ENCODE measurements at regions not wholly inside any gene's neighbourhood (a gene's known extent, or its start where the extent isn't known, plus 50 kb on each side); places are given as distances from the start of the nearest gene placed in this dataset.

DNA sequence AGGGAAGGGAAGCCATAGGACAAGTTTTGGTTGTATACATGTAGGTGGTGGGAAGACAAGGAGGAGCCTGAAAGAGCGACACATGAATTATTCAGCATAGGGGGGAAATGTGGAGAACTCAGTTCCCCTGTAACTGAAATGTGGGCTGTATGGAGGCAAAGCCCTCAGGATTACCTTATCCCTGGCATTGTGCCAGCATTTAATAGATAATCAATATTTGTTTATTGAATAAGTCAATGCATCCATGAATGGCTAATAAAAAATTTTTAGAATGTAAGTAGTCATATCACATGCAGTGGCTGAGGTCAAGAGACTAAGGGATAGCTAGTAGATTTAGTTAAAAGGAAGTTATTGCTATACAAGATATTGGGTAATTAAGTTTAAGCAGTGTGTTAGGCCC, 232.4 kb downstream of the SNAPC1 start:
- H3K4me1 ChIP-seq (ENCODE audit: control insufficient read depth in 2 of 2, insufficient read depth in 2 of 2, low read length in 1 of 2), result no peaks in the 10 kb centered on the region
- H3K4me3 ChIP-seq (ENCODE audit: low read depth in 1 of 2, low read length in 2 of 2), result no peak overlapping the region
- 95 to 98% methylated on average over 1 of the region's 1 CpG for WGBS, 2 donors
- H3K27me3 ChIP-seq (ENCODE audit: control insufficient read depth in 1 of 2, insufficient read depth in 2 of 2, low read length in 2 of 2), result no peaks in the 10 kb centered on the region
- H3K36me3 ChIP-seq (ENCODE audit: control insufficient read depth in 2 of 2, insufficient read depth in 2 of 2, low read length in 1 of 2), result no peaks in the 10 kb centered on the region
- H3K9me3 ChIP-seq (ENCODE audit: control insufficient read depth in 2 of 2, insufficient read depth in 1 of 2, low read depth in 1 of 2, low read length in 1 of 2), result no peaks in the 10 kb centered on the region
- no peak overlapping the region for H3K27ac ChIP-seq (ENCODE audit: low read depth in 2 of 2, low read length in 1 of 2)

DNA sequence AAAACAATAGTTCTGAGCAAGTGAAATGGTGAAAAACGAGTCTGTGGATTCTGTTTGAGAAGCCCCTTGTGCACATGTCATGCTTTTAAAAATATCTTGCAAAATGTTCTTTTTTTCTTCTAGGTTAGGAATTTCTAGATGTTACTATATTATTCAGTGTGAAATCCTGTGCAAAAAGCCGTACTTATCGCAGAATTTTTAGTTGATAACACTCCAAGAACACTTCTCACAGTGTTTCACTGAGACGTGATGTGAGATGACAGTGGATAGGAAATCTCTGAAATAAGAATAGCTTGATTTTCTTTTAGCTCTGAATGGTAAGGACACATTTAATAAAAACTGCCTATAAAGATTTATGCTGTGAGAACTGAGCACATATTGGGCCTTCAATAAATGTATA, 234.5 kb downstream of the SNAPC1 start:
- H3K4me1 ChIP-seq (ENCODE audit: control insufficient read depth in 2 of 2, insufficient read depth in 2 of 2, low read length in 1 of 2), result no peaks in the 10 kb centered on the region
- H3K27ac ChIP-seq (ENCODE audit: low read depth in 2 of 2, low read length in 1 of 2), result no peak overlapping the region
- no peaks in the 10 kb centered on the region for H3K27me3 ChIP-seq (ENCODE audit: control insufficient read depth in 1 of 2, insufficient read depth in 2 of 2, low read length in 2 of 2)
- H3K4me3 ChIP-seq (ENCODE audit: low read depth in 1 of 2, low read length in 2 of 2), result no peak overlapping the region
- WGBS, 2 donors, result 84 to 85% methylated on average over 4 of the region's 4 CpGs
- H3K9me3 ChIP-seq (ENCODE audit: control insufficient read depth in 2 of 2, insufficient read depth in 1 of 2, low read depth in 1 of 2, low read length in 1 of 2), result no peaks in the 10 kb centered on the region
- no peaks in the 10 kb centered on the region for H3K36me3 ChIP-seq (ENCODE audit: control insufficient read depth in 2 of 2, insufficient read depth in 2 of 2, low read length in 1 of 2)

GRCh38 chr14:61997161-61997560, 234.9 kb downstream of the SNAPC1 start:
- Histone ChIP-seq H3K27ac (ENCODE audit: low read depth in 2 of 2, low read length in 1 of 2) (no peak overlapping the region), H3K36me3 (ENCODE audit: control insufficient read depth in 2 of 2, insufficient read depth in 2 of 2, low read length in 1 of 2) (no peaks in the 10 kb centered on the region), H3K4me1 (ENCODE audit: control insufficient read depth in 2 of 2, insufficient read depth in 2 of 2, low read length in 1 of 2) (no peaks in the 10 kb centered on the region), H3K4me3 (ENCODE audit: low read depth in 1 of 2, low read length in 2 of 2) (no peak overlapping the region), H3K27me3 (ENCODE audit: control insufficient read depth in 1 of 2, insufficient read depth in 2 of 2, low read length in 2 of 2) (no peaks in the 10 kb centered on the region), H3K9me3 (ENCODE audit: control insufficient read depth in 2 of 2, insufficient read depth in 1 of 2, low read depth in 1 of 2, low read length in 1 of 2) (no peaks in the 10 kb centered on the region)

- no peaks in the 10 kb centered on the region for H3K27me3 ChIP-seq (ENCODE audit: control insufficient read depth in 1 of 2, insufficient read depth in 2 of 2, low read length in 2 of 2)
- WGBS, 2 donors, result 70 to 76% methylated on average over 2 of the region's 2 CpGs
- no peaks in the 10 kb centered on the region for H3K9me3 ChIP-seq (ENCODE audit: control insufficient read depth in 2 of 2, insufficient read depth in 1 of 2, low read depth in 1 of 2, low read length in 1 of 2)
- no peaks in the 10 kb centered on the region for H3K4me1 ChIP-seq (ENCODE audit: control insufficient read depth in 2 of 2, insufficient read depth in 2 of 2, low read length in 1 of 2)
- no peak overlapping the region for H3K4me3 ChIP-seq (ENCODE audit: low read depth in 1 of 2, low read length in 2 of 2)
- H3K36me3 ChIP-seq (ENCODE audit: control insufficient read depth in 2 of 2, insufficient read depth in 2 of 2, low read length in 1 of 2), result no peaks in the 10 kb centered on the region
- H3K27ac ChIP-seq (ENCODE audit: low read depth in 2 of 2, low read length in 1 of 2), result no peak overlapping the region
Observed at GRCh38 chr14:62001963-62002362, 239.7 kb downstream of the SNAPC1 start.

GRCh38 chr14:62002642-62003041, 240.4 kb downstream of the SNAPC1 start:
- no peaks in the 10 kb centered on the region for H3K9me3 ChIP-seq (ENCODE audit: control insufficient read depth in 2 of 2, insufficient read depth in 1 of 2, low read depth in 1 of 2, low read length in 1 of 2)
- H3K4me3 ChIP-seq (ENCODE audit: low read depth in 1 of 2, low read length in 2 of 2), result no peak overlapping the region
- WGBS, 2 donors, result 31 to 34% methylated on average over 1 of the region's 1 CpG
- no peaks in the 10 kb centered on the region for H3K36me3 ChIP-seq (ENCODE audit: control insufficient read depth in 2 of 2, insufficient read depth in 2 of 2, low read length in 1 of 2)
- no peak overlapping the region for H3K27ac ChIP-seq (ENCODE audit: low read depth in 2 of 2, low read length in 1 of 2)
- H3K4me1 ChIP-seq (ENCODE audit: control insufficient read depth in 2 of 2, insufficient read depth in 2 of 2, low read length in 1 of 2), result no peaks in the 10 kb centered on the region
- H3K27me3 ChIP-seq (ENCODE audit: control insufficient read depth in 1 of 2, insufficient read depth in 2 of 2, low read length in 2 of 2), result no peaks in the 10 kb centered on the region

- Histone ChIP-seq H3K4me3 (ENCODE audit: low read depth in 1 of 2, low read length in 2 of 2) (no peak overlapping the region), H3K4me1 (ENCODE audit: control insufficient read depth in 2 of 2, insufficient read depth in 2 of 2, low read length in 1 of 2) (no peaks in the 10 kb centered on the region), H3K27ac (ENCODE audit: low read depth in 2 of 2, low read length in 1 of 2) (no peak overlapping the region), H3K27me3 (ENCODE audit: control insufficient read depth in 1 of 2, insufficient read depth in 2 of 2, low read length in 2 of 2) (no peaks in the 10 kb centered on the region), H3K36me3 (ENCODE audit: control insufficient read depth in 2 of 2, insufficient read depth in 2 of 2, low read length in 1 of 2) (no peaks in the 10 kb centered on the region), H3K9me3 (ENCODE audit: control insufficient read depth in 2 of 2, insufficient read depth in 1 of 2, low read depth in 1 of 2, low read length in 1 of 2) (no peaks in the 10 kb centered on the region)
- WGBS, 2 donors, result 50 to 70% methylated on average over 2 of the region's 2 CpGs
Observed at GRCh38 chr14:62003701-62004100, 241.5 kb downstream of the SNAPC1 start.

GRCh38 chr14:62006116-62006731, 244.0 kb downstream of the SNAPC1 start:
- H3K36me3 ChIP-seq (ENCODE audit: control insufficient read depth in 2 of 2, insufficient read depth in 2 of 2, low read length in 1 of 2), result no peaks in the 10 kb centered on the region
- peaks cover 0 to 3% of the 10 kb centered on the region in 2 donors for H3K27me3 ChIP-seq (ENCODE audit: control insufficient read depth in 1 of 2, insufficient read depth in 2 of 2, low read length in 2 of 2)
- H3K9me3 ChIP-seq (ENCODE audit: control insufficient read depth in 2 of 2, insufficient read depth in 1 of 2, low read depth in 1 of 2, low read length in 1 of 2), result no peaks in the 10 kb centered on the region
- no peaks in the 10 kb centered on the region for H3K4me1 ChIP-seq (ENCODE audit: control insufficient read depth in 2 of 2, insufficient read depth in 2 of 2, low read length in 1 of 2)
- H3K4me3 ChIP-seq (ENCODE audit: low read depth in 1 of 2, low read length in 2 of 2), result no peak overlapping the region
- WGBS, 2 donors, result 82 to 85% methylated on average over 6 of the region's 6 CpGs
- no peak overlapping the region for H3K27ac ChIP-seq (ENCODE audit: low read depth in 2 of 2, low read length in 1 of 2)

GRCh38 chr14:62015243-62015642, 253.0 kb downstream of the SNAPC1 start:
- Histone ChIP-seq H3K36me3 (ENCODE audit: control insufficient read depth in 2 of 2, insufficient read depth in 2 of 2, low read length in 1 of 2) (no peaks in the 10 kb centered on the region), H3K27me3 (ENCODE audit: control insufficient read depth in 1 of 2, insufficient read depth in 2 of 2, low read length in 2 of 2) (no peaks in the 10 kb centered on the region), H3K4me3 (ENCODE audit: low read depth in 1 of 2, low read length in 2 of 2) (no peak overlapping the region), H3K4me1 (ENCODE audit: control insufficient read depth in 2 of 2, insufficient read depth in 2 of 2, low read length in 1 of 2) (no peaks in the 10 kb centered on the region), H3K27ac (ENCODE audit: low read depth in 2 of 2, low read length in 1 of 2) (no peak overlapping the region), H3K9me3 (ENCODE audit: control insufficient read depth in 2 of 2, insufficient read depth in 1 of 2, low read depth in 1 of 2, low read length in 1 of 2) (no peaks in the 10 kb centered on the region)
- WGBS, 2 donors, result 36 to 44% methylated on average over 1 of the region's 1 CpG

GRCh38 chr14:62015945-62016344, 253.7 kb downstream of the SNAPC1 start:
- H3K27me3 ChIP-seq (ENCODE audit: control insufficient read depth in 1 of 2, insufficient read depth in 2 of 2, low read length in 2 of 2), result no peaks in the 10 kb centered on the region
- no peaks in the 10 kb centered on the region for H3K4me1 ChIP-seq (ENCODE audit: control insufficient read depth in 2 of 2, insufficient read depth in 2 of 2, low read length in 1 of 2)
- H3K4me3 ChIP-seq (ENCODE audit: low read depth in 1 of 2, low read length in 2 of 2), result no peak overlapping the region
- no peak overlapping the region for H3K27ac ChIP-seq (ENCODE audit: low read depth in 2 of 2, low read length in 1 of 2)
- WGBS, 2 donors, result 32 to 51% methylated on average over 2 of the region's 2 CpGs
- no peaks in the 10 kb centered on the region for H3K36me3 ChIP-seq (ENCODE audit: control insufficient read depth in 2 of 2, insufficient read depth in 2 of 2, low read length in 1 of 2)
- no peaks in the 10 kb centered on the region for H3K9me3 ChIP-seq (ENCODE audit: control insufficient read depth in 2 of 2, insufficient read depth in 1 of 2, low read depth in 1 of 2, low read length in 1 of 2)

DNA sequence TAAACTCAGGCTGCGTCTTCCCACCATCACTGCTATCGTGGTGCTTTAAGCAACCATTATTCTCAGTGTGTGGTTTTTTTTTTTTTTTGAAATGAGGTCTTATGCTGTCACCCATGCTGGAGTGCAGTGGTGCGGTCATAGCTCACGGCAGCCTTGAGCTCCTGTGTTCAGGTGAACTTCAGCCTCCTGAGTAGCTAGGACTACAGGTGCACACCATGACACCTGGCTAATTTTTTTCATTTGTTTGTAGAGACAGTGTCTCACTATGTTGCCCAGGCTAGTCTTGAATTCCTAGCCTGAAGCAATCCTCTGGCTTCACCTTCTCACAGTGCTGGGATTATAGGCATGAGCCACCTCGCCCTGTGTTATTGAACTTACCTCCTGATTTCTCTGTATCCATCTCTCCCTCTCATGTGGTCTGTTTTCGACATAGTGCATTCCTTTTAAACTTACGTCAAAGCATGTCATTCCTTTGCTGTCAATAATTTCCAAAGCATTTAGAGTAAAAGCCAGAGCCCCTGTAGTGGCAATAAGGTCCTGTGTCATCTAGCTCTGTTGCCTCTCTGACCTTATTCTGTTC, 255.5 kb downstream of the SNAPC1 start:
- H3K4me3 ChIP-seq (ENCODE audit: low read depth in 1 of 2, low read length in 2 of 2), result no peak overlapping the region
- H3K4me1 ChIP-seq (ENCODE audit: control insufficient read depth in 2 of 2, insufficient read depth in 2 of 2, low read length in 1 of 2), result no peaks in the 10 kb centered on the region
- 78 to 80% methylated on average over 7 of the region's 7 CpGs for WGBS, 2 donors
- no peaks in the 10 kb centered on the region for H3K36me3 ChIP-seq (ENCODE audit: control insufficient read depth in 2 of 2, insufficient read depth in 2 of 2, low read length in 1 of 2)
- no peak overlapping the region for H3K27ac ChIP-seq (ENCODE audit: low read depth in 2 of 2, low read length in 1 of 2)
- peaks cover 0 to 2% of the 10 kb centered on the region in 2 donors for H3K27me3 ChIP-seq (ENCODE audit: control insufficient read depth in 1 of 2, insufficient read depth in 2 of 2, low read length in 2 of 2)
- no peaks in the 10 kb centered on the region for H3K9me3 ChIP-seq (ENCODE audit: control insufficient read depth in 2 of 2, insufficient read depth in 1 of 2, low read depth in 1 of 2, low read length in 1 of 2)
